ENCODE measurements at regions not wholly inside any gene's neighbourhood (a gene's known extent, or its start where the extent isn't known, plus 50 kb on each side); places are given as distances from the start of the nearest gene placed in this dataset.
"Not testable (repeated sequence)": the region's sequence is repeated elsewhere in the genome, so short reads cannot be mapped to it uniquely, and the experiment has no call there.

DNA sequence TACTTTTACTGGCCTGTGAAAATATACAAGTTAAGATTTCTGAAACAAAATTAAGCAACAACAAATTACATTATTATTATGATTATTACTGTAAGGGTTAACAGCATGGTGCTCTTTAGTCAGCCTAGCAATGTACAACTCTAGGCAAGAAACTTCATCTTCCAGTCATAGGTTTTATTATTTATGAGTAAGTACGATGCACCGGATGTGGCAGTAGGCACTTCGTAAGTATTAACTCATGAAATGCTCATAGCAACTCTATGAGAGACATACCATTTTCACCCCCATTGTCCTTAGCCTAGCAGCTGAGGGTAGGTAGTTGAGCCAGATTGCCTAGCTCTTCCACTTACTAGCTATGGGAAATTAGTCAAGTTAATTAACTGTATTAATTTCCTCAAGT, 68.0 kb upstream of the PTPRG start:
- TF ChIP-seq, protein P1, sequence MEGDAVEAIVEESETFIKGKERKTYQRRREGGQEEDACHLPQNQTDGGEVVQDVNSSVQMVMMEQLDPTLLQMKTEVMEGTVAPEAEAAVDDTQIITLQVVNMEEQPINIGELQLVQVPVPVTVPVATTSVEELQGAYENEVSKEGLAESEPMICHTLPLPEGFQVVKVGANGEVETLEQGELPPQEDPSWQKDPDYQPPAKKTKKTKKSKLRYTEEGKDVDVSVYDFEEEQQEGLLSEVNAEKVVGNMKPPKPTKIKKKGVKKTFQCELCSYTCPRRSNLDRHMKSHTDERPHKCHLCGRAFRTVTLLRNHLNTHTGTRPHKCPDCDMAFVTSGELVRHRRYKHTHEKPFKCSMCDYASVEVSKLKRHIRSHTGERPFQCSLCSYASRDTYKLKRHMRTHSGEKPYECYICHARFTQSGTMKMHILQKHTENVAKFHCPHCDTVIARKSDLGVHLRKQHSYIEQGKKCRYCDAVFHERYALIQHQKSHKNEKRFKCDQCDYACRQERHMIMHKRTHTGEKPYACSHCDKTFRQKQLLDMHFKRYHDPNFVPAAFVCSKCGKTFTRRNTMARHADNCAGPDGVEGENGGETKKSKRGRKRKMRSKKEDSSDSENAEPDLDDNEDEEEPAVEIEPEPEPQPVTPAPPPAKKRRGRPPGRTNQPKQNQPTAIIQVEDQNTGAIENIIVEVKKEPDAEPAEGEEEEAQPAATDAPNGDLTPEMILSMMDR (IDR thresholded peaks at IDR 0.05), result no peak
- no peak for TF ChIP-seq POLR2A (IDR thresholded peaks at IDR 0.05)
- no peak for DNase-seq (ENCODE audit: low spot score in 2 of 2)
- no peak overlapping the region for H3K4me3 ChIP-seq (ENCODE audit: low read depth, poor library complexity, severe bottlenecking)
- WGBS, 2 donors, result 62 to 71% methylated on average over 3 of the region's 3 CpGs
- intact Hi-C loops (cut with DNase I; ENCODE audit: low total_unique reads), result no loop called here

DNA sequence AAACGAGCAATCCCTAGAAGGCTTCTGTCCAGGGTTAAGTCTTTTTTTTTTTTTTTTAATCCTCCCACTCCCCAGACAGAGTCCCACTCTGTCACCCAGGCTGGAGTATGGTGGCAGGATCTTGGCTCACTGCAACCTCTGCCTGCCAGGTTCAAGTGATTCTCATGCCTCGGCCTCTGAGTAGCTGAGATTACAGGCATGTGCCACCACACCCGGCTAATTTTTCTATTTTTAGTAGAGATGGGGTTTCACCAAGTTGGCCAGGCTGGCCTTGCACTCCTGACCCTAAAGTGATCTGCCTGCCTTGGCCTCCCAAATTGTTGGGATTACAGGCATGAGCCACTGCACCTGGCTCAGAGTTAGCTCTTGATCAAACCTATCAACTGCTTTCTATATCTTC, 67.1 kb upstream of the PTPRG start:
- intact Hi-C loops (cut with DNase I; ENCODE audit: low total_unique reads); H3K4me3 ChIP-seq (ENCODE audit: low read depth, poor library complexity, severe bottlenecking); DNase-seq (ENCODE audit: low spot score in 2 of 2): not testable (repeated sequence)
- WGBS, 2 donors, result 75 to 77% methylated on average over 3 of the region's 3 CpGs

DNA sequence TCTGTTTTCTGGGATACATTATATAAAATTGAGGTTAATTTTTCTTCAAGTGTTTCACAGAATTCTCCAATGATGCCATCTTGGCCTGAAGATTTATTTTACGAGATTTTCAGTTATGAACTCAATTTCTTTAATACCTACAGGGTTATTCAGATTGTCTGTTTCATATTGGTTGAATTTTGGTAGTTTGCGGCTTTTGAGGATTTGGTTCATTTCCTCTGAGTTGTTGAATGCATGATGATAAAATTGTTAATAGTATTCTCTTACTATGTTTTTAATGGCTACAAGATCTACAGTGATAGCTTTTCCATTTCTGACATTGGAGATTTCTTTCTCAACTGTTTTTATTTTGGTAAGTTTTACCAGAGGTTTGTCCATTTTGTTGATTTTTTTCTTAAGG, 63.9 kb upstream of the PTPRG start:
- TF ChIP-seq POLR2A (IDR thresholded peaks at IDR 0.05), result no peak
- TF ChIP-seq, protein P1 (IDR thresholded peaks at IDR 0.05), result no peak
- intact Hi-C loops (cut with DNase I; ENCODE audit: low total_unique reads), result no loop called here
- 94 to 95% methylated on average over 2 of the region's 2 CpGs for WGBS, 2 donors
- no peak for DNase-seq (ENCODE audit: low spot score in 2 of 2)
- no peak overlapping the region for H3K4me3 ChIP-seq (ENCODE audit: low read depth, poor library complexity, severe bottlenecking)

DNA sequence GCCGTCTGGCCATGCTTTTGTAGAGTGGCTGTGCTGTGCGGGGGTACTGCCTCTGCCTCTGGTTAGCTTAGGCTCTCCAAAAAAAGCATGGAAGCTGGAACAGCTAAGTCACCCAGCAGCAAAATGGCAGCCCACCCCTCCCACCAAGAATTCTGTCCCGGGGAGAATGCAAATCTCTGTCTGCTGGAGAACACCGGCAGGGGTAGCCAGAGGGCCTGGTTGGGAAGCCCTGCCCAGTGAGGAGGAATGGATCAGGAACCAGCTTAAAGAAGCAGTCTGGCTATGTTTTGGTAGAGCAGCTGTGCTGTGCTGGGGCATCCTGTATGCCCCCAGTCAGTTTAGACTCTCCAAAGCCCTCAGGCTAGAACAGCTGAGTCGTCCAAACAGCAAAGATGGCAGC, 56.2 kb upstream of the PTPRG start:
- intact Hi-C loops (cut with DNase I; ENCODE audit: low total_unique reads), result no loop called here
- no peak overlapping the region for H3K4me3 ChIP-seq (ENCODE audit: low read depth, poor library complexity, severe bottlenecking)
- no peak for DNase-seq (ENCODE audit: low spot score in 2 of 2)
- TF ChIP-seq POLR2A (IDR thresholded peaks at IDR 0.05), result no peak
- TF ChIP-seq, protein P1 (IDR thresholded peaks at IDR 0.05), result no peak
- 74 to 92% methylated on average over 5 of the region's 5 CpGs for WGBS, 2 donors

DNA sequence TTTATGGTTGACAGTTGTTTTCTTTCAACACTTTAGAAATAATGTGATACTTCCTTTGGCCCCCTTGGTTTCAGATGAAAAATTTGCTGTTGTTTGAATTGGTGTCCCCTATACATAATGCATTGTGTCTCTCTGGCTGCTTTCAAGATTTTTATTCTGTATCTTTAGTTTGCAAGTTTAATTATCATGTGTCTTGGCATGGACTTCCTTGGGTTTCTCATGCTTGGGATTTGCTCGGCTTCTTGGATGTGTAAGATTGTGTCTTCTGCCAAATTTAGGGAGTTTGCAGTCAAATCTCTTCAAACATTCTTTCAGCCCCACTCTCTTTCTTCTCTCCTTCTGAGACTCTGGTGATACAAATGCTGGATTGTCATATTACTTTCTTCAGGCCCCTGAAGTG, 53.4 kb upstream of the PTPRG start:
- no peak overlapping the region for H3K4me3 ChIP-seq (ENCODE audit: low read depth, poor library complexity, severe bottlenecking)
- DNase-seq (ENCODE audit: low spot score in 2 of 2), result no peak
- intact Hi-C loops (cut with DNase I; ENCODE audit: low total_unique reads), result no loop called here
- 33 to 43% methylated on average over 1 of the region's 1 CpG for WGBS, 2 donors
- TF ChIP-seq POLR2A (IDR thresholded peaks at IDR 0.05), result no peak
- TF ChIP-seq, protein P1 (IDR thresholded peaks at IDR 0.05), result no peak

Data from lower leg skin (tissue), 4 donors.